ENCODE measurements at regions not wholly inside any gene's neighbourhood (a gene's known extent, or its start where the extent isn't known, plus 50 kb on each side); places are given as distances from the start of the nearest gene placed in this dataset.

DNA sequence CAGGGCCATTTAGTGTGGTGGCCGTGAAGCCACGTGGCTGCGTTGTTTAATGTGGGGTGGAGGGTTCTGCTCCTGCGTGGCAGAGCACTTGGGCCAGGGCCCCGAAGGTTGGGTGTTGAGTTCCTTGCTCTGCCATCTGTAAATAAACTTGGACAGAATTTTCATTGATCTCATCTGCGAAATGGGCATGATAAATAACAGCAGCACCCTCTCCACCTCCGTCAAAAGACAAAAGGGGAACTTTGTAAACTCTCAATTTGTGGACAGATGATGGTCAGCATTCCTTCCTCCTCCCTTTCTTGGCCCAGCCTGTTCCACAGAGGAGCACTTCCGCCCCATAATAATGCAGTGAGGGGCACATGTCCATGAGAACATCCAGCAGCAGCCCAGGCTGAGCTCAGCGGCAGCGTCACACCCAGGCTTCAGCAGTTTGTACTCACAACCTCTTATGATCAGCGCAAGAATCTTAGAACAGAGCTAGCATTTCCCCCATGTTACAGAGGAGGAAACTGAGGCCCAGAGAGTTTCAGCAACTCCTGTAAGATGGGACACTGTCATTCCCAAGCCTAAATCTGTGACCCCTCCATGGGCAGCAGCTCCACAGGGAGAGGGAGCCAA is 874.5 kb downstream of the BRD1 start:
- Histone ChIP-seq H3K36me3 (replicated peaks in 1 of 2; ENCODE audit: control extremely low read depth in 1 of 2, control insufficient read depth in 1 of 2, extremely low read depth in 1 of 2, insufficient read depth in 2 of 2, low read length in 1 of 2) (no peaks in the 10 kb centered on the region), H3K4me1 (ENCODE audit: control insufficient read depth in 2 of 2, insufficient read depth in 2 of 2, low read length in 2 of 2) (no peaks in the 10 kb centered on the region), H4K20me1 (ENCODE audit: control insufficient read depth, insufficient read depth, low read length, poor library complexity, severe bottlenecking) (no peaks in the 10 kb centered on the region), H3K4me2 (replicated peaks; ENCODE audit: low read depth, low read length, poor library complexity, severe bottlenecking) (no peak overlapping the region), H3K9me3 (ENCODE audit: control extremely low read depth in 1 of 3, control insufficient read depth in 2 of 3, insufficient read depth in 1 of 3, low read length in 2 of 3) (peaks cover 0 to 29% (median 0%) of the 10 kb centered on the region in 3 donors), H3K27me3 (replicated peaks in 1 of 4; ENCODE audit: control extremely low read depth in 1 of 4, control insufficient read depth in 3 of 4, insufficient read depth in 4 of 4, low read length in 3 of 4) (no peaks in the 10 kb centered on the region), H3K27ac (ENCODE audit: low read length in 2 of 2) (no peak overlapping the region), H2AFZ (ENCODE audit: insufficient read depth, low read depth, low read length, poor library complexity, severe bottlenecking) (no peak overlapping the region), H3K9ac (ENCODE audit: low read length) (no peak overlapping the region), H3K79me2 (ENCODE audit: control insufficient read depth, insufficient read depth, low read length) (no peaks in the 10 kb centered on the region), H3K4me3 (ENCODE audit: control extremely low read depth in 1 of 5, extremely low read depth in 1 of 5, insufficient read depth in 1 of 5, low read depth in 2 of 5, low read length in 4 of 5) (no peak overlapping the region)
- no peaks in the 10 kb centered on the region for H3K4me1 Mint-ChIP-seq
- H3K27me3 Mint-ChIP-seq, result peaks cover 3% of the 10 kb centered on the region
- TF ChIP-seq EZH2 (IDR thresholded peaks at IDR 0.05; ENCODE audit: borderline replicate concordance, insufficient read depth, low read depth, low read length, poor library complexity, severe bottlenecking), result no peak
- TF ChIP-seq, protein P1, sequence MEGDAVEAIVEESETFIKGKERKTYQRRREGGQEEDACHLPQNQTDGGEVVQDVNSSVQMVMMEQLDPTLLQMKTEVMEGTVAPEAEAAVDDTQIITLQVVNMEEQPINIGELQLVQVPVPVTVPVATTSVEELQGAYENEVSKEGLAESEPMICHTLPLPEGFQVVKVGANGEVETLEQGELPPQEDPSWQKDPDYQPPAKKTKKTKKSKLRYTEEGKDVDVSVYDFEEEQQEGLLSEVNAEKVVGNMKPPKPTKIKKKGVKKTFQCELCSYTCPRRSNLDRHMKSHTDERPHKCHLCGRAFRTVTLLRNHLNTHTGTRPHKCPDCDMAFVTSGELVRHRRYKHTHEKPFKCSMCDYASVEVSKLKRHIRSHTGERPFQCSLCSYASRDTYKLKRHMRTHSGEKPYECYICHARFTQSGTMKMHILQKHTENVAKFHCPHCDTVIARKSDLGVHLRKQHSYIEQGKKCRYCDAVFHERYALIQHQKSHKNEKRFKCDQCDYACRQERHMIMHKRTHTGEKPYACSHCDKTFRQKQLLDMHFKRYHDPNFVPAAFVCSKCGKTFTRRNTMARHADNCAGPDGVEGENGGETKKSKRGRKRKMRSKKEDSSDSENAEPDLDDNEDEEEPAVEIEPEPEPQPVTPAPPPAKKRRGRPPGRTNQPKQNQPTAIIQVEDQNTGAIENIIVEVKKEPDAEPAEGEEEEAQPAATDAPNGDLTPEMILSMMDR (IDR thresholded peaks at IDR 0.05), result no peak
- H3K27ac Mint-ChIP-seq, result no peak overlapping the region
- 82% methylated on average over 5 of the region's 11 CpGs for WGBS (ENCODE audit: insufficient coverage)
- intact Hi-C loops (cut with micrococcal nuclease), result no loop called here
- peaks cover 4% of the 10 kb centered on the region for H3K9me3 Mint-ChIP-seq (ENCODE audit: insufficient read depth)
- no peak overlapping the region for H3K4me3 Mint-ChIP-seq
- ChIA-PET CTCF (no interaction called here), POLR2A (no interaction called here)
- ATAC-seq (ENCODE audit: low read depth), result no peak
- DNase-seq, result no peak

DNA sequence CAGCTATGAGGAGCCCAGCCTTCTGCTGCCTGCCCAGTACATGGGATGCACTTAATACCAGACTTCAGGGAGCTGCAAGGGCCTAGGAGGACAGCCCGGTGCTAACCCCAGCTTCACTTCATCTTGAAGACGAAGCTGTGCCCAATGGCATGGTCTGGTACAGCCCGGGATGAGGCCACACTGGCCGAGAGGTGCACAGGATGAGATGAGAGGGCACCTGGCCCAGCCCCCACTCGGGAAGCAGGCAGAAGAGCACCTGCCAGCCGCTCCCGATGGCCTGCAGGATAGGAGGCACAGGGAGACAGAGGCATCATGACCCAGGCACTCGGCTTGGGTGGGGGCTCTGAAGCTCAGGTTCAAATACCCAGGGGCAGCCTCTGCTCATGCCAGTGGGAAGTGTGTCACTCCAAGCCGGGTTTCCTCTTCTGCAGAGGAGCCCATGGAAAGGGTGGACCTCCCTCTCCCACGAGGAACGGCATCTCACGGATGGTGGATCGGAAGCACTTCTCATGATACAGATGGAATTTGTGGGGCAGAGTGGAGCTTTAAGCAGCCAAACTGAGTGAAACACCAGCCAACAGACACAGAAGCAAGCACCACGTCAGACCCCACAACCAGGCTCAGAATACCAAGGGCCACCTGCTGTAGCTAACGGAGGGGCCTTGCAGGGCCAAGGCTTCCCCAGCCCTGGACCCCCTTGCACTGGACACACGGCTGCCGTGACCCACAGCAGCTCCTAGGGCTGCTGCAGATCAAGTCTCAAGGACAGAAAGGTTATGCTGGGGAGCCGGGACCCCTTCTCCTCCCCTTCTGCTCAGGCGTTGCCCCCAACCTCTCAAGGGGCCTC is 875.2 kb downstream of the BRD1 start:
- DNase-seq (no peak), ATAC-seq (ENCODE audit: low read depth) (no peak)
- Mint-ChIP-seq H3K9me3 (ENCODE audit: insufficient read depth) (peaks cover 4% of the 10 kb centered on the region), H3K4me1 (no peaks in the 10 kb centered on the region), H3K27ac (no peak overlapping the region), H3K27me3 (peaks cover 3% of the 10 kb centered on the region), H3K4me3 (no peak overlapping the region)
- no peaks in the 10 kb centered on the region for H3K79me2 ChIP-seq (ENCODE audit: control insufficient read depth, insufficient read depth, low read length)
- WGBS (ENCODE audit: insufficient coverage), result 77% methylated on average over 12 of the region's 19 CpGs
- H3K36me3 ChIP-seq (replicated peaks in 1 of 2; ENCODE audit: control extremely low read depth in 1 of 2, control insufficient read depth in 1 of 2, extremely low read depth in 1 of 2, insufficient read depth in 2 of 2, low read length in 1 of 2), result no peaks in the 10 kb centered on the region
- H4K20me1 ChIP-seq (ENCODE audit: control insufficient read depth, insufficient read depth, low read length, poor library complexity, severe bottlenecking), result no peaks in the 10 kb centered on the region
- H3K27me3 ChIP-seq (replicated peaks in 1 of 4; ENCODE audit: control extremely low read depth in 1 of 4, control insufficient read depth in 3 of 4, insufficient read depth in 4 of 4, low read length in 3 of 4), result no peaks in the 10 kb centered on the region
- no peak overlapping the region for H3K9ac ChIP-seq (ENCODE audit: low read length)
- H2AFZ ChIP-seq (ENCODE audit: insufficient read depth, low read depth, low read length, poor library complexity, severe bottlenecking), result no peak overlapping the region
- H3K4me3 ChIP-seq (ENCODE audit: control extremely low read depth in 1 of 5, extremely low read depth in 1 of 5, insufficient read depth in 1 of 5, low read depth in 2 of 5, low read length in 4 of 5), result no peak overlapping the region
- no peak overlapping the region for H3K27ac ChIP-seq (ENCODE audit: low read length in 2 of 2)
- intact Hi-C loops (cut with micrococcal nuclease), result no loop called here
- no peaks in the 10 kb centered on the region for H3K4me1 ChIP-seq (ENCODE audit: control insufficient read depth in 2 of 2, insufficient read depth in 2 of 2, low read length in 2 of 2)
- H3K4me2 ChIP-seq (replicated peaks; ENCODE audit: low read depth, low read length, poor library complexity, severe bottlenecking), result no peak overlapping the region
- CTCF ChIA-PET, result no interaction called here
- TF ChIP-seq, protein P1 (IDR thresholded peaks at IDR 0.05), result no peak
- no peak for TF ChIP-seq EZH2 (IDR thresholded peaks at IDR 0.05; ENCODE audit: borderline replicate concordance, insufficient read depth, low read depth, low read length, poor library complexity, severe bottlenecking)
- H3K9me3 ChIP-seq (ENCODE audit: control extremely low read depth in 1 of 3, control insufficient read depth in 2 of 3, insufficient read depth in 1 of 3, low read length in 2 of 3), result peaks cover 0 to 24% (median 0%) of the 10 kb centered on the region in 3 donors
- POLR2A ChIA-PET, result no interaction called here
